GM12873 (cell line): ENCODE measurements at regions not wholly inside any gene's neighbourhood (a gene's known extent, or its start where the extent isn't known, plus 50 kb on each side); places are given as distances from the start of the nearest gene placed in this dataset.

Source experiments
- CTCF ChIP-seq: IDR thresholded peaks from 2 replicates; pipeline ENCODE4 v1.5.1; 2012; ENCODE audit warnings: low read depth, mild to moderate bottlenecking, moderate library complexity, low read length, control low read depth; ENCODE audit not compliant: insufficient read depth; ENCODE audit errors: missing control alignments

- TF ChIP-seq CTCF: no peak
Observed at GRCh38 chr7:42543953-42544352, 306.9 kb upstream of the GLI3 start.

- TF ChIP-seq CTCF: no peak
Observed at GRCh38 chr7:42534441-42534840, 297.4 kb upstream of the GLI3 start.

GRCh38 chr7:42527004-42527403 lies 290.0 kb upstream of the GLI3 start:
- TF ChIP-seq CTCF: no peak

GRCh38 chr7:42522227-42522991 lies 285.4 kb upstream of the GLI3 start:
- TF ChIP-seq CTCF: no peak

GRCh38 chr7:42511027-42511426 lies 274.0 kb upstream of the GLI3 start:
- TF ChIP-seq CTCF: no peak

GRCh38 chr7:42506097-42506496 lies 269.1 kb upstream of the GLI3 start:
- TF ChIP-seq CTCF: no peak

GRCh38 chr7:42502022-42502421 lies 265.0 kb upstream of the GLI3 start:
- TF ChIP-seq CTCF: no peak
